ENCODE measurements at regions not wholly inside any gene's neighbourhood (a gene's known extent, or its start where the extent isn't known, plus 50 kb on each side); places are given as distances from the start of the nearest gene placed in this dataset.

GRCh38 chr16:8217201-8217600 is 373.1 kb downstream of the TMEM114 start:
- POLR2A ChIA-PET, result no interaction called here
- no peaks in the 10 kb centered on the region for H3K27me3 Mint-ChIP-seq
- CTCF ChIA-PET, result no interaction called here
- no peaks in the 10 kb centered on the region for H3K4me1 Mint-ChIP-seq
- no peak overlapping the region for H3K4me3 Mint-ChIP-seq
- no peaks in the 10 kb centered on the region for H3K36me3 Mint-ChIP-seq (ENCODE audit: low read depth)
- H3K9me3 Mint-ChIP-seq, result peaks cover 30% of the 10 kb centered on the region
- no peak overlapping the region for H3K27ac Mint-ChIP-seq
- no peak for DNase-seq

- no peak for DNase-seq
- POLR2A ChIA-PET, result no interaction called here
- Mint-ChIP-seq H3K9me3 (peaks cover 24% of the 10 kb centered on the region), H3K27me3 (no peaks in the 10 kb centered on the region), H3K36me3 (ENCODE audit: low read depth) (no peaks in the 10 kb centered on the region), H3K4me3 (no peak overlapping the region), H3K27ac (no peak overlapping the region), H3K4me1 (no peaks in the 10 kb centered on the region)
- CTCF ChIA-PET, result interaction anchor here (1.3 kb wide), 1 partner anchor 30 kb away, joined by 3 read pairs; no protein-coding TSS in a partner anchor
Measured at GRCh38 chr16:8204769-8205168, 385.5 kb downstream of the TMEM114 start.

- no peaks in the 10 kb centered on the region for H3K36me3 Mint-ChIP-seq (ENCODE audit: low read depth)
- no peak overlapping the region for H3K27ac Mint-ChIP-seq
- ChIA-PET POLR2A (no interaction called here), CTCF (interaction anchor here (1.3 kb wide), 1 partner anchor 29 kb away, joined by 3 read pairs; no protein-coding TSS in a partner anchor)
- no peak for DNase-seq
- H3K9me3 Mint-ChIP-seq, result peaks cover 27% of the 10 kb centered on the region
- no peaks in the 10 kb centered on the region for H3K4me1 Mint-ChIP-seq
- H3K27me3 Mint-ChIP-seq, result no peaks in the 10 kb centered on the region
- H3K4me3 Mint-ChIP-seq, result no peak overlapping the region
Measured at GRCh38 chr16:8204096-8204495, 386.2 kb downstream of the TMEM114 start.

- Mint-ChIP-seq H3K36me3 (ENCODE audit: low read depth) (no peaks in the 10 kb centered on the region), H3K4me1 (no peaks in the 10 kb centered on the region), H3K9me3 (peaks cover 29% of the 10 kb centered on the region), H3K4me3 (no peak overlapping the region), H3K27ac (no peak overlapping the region), H3K27me3 (no peaks in the 10 kb centered on the region)
- ChIA-PET CTCF (no interaction called here), POLR2A (no interaction called here)
- no peak for DNase-seq
Measured at GRCh38 chr16:8203101-8203500, 387.2 kb downstream of the TMEM114 start.

- Mint-ChIP-seq H3K4me1 (no peaks in the 10 kb centered on the region), H3K9me3 (peaks cover 31% of the 10 kb centered on the region)
- POLR2A ChIA-PET, result no interaction called here
Measured at GRCh38 chr16:8200839-8201238, 389.5 kb downstream of the TMEM114 start.

GRCh38 chr16:8199390-8199789 is 390.9 kb downstream of the TMEM114 start:
- POLR2A ChIA-PET, result interaction anchor here (0.6 kb wide), 1 partner anchor 671 kb away, joined by 3 read pairs; no protein-coding TSS in a partner anchor
- CTCF ChIA-PET, result no interaction called here
- Mint-ChIP-seq H3K36me3 (ENCODE audit: low read depth) (no peaks in the 10 kb centered on the region), H3K4me1 (no peaks in the 10 kb centered on the region), H3K27me3 (no peaks in the 10 kb centered on the region), H3K4me3 (no peak overlapping the region), H3K9me3 (peaks cover 32% of the 10 kb centered on the region), H3K27ac (no peak overlapping the region)
- DNase-seq, result no peak

More at GRCh38 chr16:8200839-8201238, 389.5 kb downstream of the TMEM114 start:
- no peak for DNase-seq
- H3K27me3 Mint-ChIP-seq, result no peaks in the 10 kb centered on the region
- no peaks in the 10 kb centered on the region for H3K36me3 Mint-ChIP-seq (ENCODE audit: low read depth)
- no peak overlapping the region for H3K27ac Mint-ChIP-seq
- CTCF ChIA-PET, result no interaction called here
- no peak overlapping the region for H3K4me3 Mint-ChIP-seq

GRCh38 chr16:8194794-8195193 is 395.5 kb downstream of the TMEM114 start:
- no peak for DNase-seq
- H3K36me3 Mint-ChIP-seq (ENCODE audit: low read depth), result no peaks in the 10 kb centered on the region
- peaks cover 21% of the 10 kb centered on the region for H3K9me3 Mint-ChIP-seq
- ChIA-PET POLR2A (no interaction called here), CTCF (no interaction called here)
- no peaks in the 10 kb centered on the region for H3K27me3 Mint-ChIP-seq
- H3K4me1 Mint-ChIP-seq, result no peaks in the 10 kb centered on the region
- H3K4me3 Mint-ChIP-seq, result no peak overlapping the region
- H3K27ac Mint-ChIP-seq, result no peak overlapping the region

- Mint-ChIP-seq H3K36me3 (ENCODE audit: low read depth) (no peaks in the 10 kb centered on the region), H3K9me3 (peaks cover 23% of the 10 kb centered on the region), H3K27ac (no peak overlapping the region), H3K27me3 (no peaks in the 10 kb centered on the region), H3K4me3 (no peak overlapping the region), H3K4me1 (no peaks in the 10 kb centered on the region)
- DNase-seq, result no peak
- ChIA-PET POLR2A (no interaction called here), CTCF (no interaction called here)
Measured at GRCh38 chr16:8188841-8189240, 401.5 kb downstream of the TMEM114 start.

- peaks cover 31% of the 10 kb centered on the region for H3K9me3 Mint-ChIP-seq
- ChIA-PET POLR2A (no interaction called here), CTCF (no interaction called here)
- H3K36me3 Mint-ChIP-seq (ENCODE audit: low read depth), result no peaks in the 10 kb centered on the region
- no peak for DNase-seq
- H3K27me3 Mint-ChIP-seq, result no peaks in the 10 kb centered on the region
- no peaks in the 10 kb centered on the region for H3K4me1 Mint-ChIP-seq
- no peak overlapping the region for H3K4me3 Mint-ChIP-seq
- H3K27ac Mint-ChIP-seq, result no peak overlapping the region
Measured at GRCh38 chr16:8187782-8188372, 402.4 kb downstream of the TMEM114 start.

GRCh38 chr16:8184854-8185253 is 405.5 kb downstream of the TMEM114 start:
- H3K4me3 Mint-ChIP-seq, result no peak overlapping the region
- H3K27me3 Mint-ChIP-seq, result no peaks in the 10 kb centered on the region
- no peak overlapping the region for H3K27ac Mint-ChIP-seq
- H3K36me3 Mint-ChIP-seq (ENCODE audit: low read depth), result no peaks in the 10 kb centered on the region
- H3K9me3 Mint-ChIP-seq, result peaks cover 20% of the 10 kb centered on the region
- no peak for DNase-seq
- ChIA-PET POLR2A (no interaction called here), CTCF (interaction anchor here (0.7 kb wide), 1 partner anchor 485 kb away, joined by 3 read pairs; no protein-coding TSS in a partner anchor)
- no peaks in the 10 kb centered on the region for H3K4me1 Mint-ChIP-seq

- peaks cover 17% of the 10 kb centered on the region for H3K9me3 Mint-ChIP-seq
- H3K36me3 Mint-ChIP-seq (ENCODE audit: low read depth), result no peaks in the 10 kb centered on the region
- H3K27me3 Mint-ChIP-seq, result no peaks in the 10 kb centered on the region
- H3K27ac Mint-ChIP-seq, result no peak overlapping the region
- H3K4me3 Mint-ChIP-seq, result no peak overlapping the region
- DNase-seq, result no peak
- ChIA-PET CTCF (no interaction called here), POLR2A (no interaction called here)
- no peaks in the 10 kb centered on the region for H3K4me1 Mint-ChIP-seq
Measured at GRCh38 chr16:8183176-8184099, 406.9 kb downstream of the TMEM114 start.

- no peaks in the 10 kb centered on the region for H3K36me3 Mint-ChIP-seq (ENCODE audit: low read depth)
- H3K9me3 Mint-ChIP-seq, result peaks cover 17% of the 10 kb centered on the region
- ChIA-PET POLR2A (no interaction called here), CTCF (no interaction called here)
- DNase-seq, result no peak
- H3K4me1 Mint-ChIP-seq, result no peaks in the 10 kb centered on the region
- no peak overlapping the region for H3K4me3 Mint-ChIP-seq
- no peaks in the 10 kb centered on the region for H3K27me3 Mint-ChIP-seq
- H3K27ac Mint-ChIP-seq, result no peak overlapping the region
Measured at GRCh38 chr16:8182761-8183160, 407.6 kb downstream of the TMEM114 start.

GRCh38 chr16:8179615-8180014 is 410.7 kb downstream of the TMEM114 start:
- H3K36me3 Mint-ChIP-seq (ENCODE audit: low read depth), result no peaks in the 10 kb centered on the region
- no peaks in the 10 kb centered on the region for H3K4me1 Mint-ChIP-seq
- POLR2A ChIA-PET, result no interaction called here
- H3K4me3 Mint-ChIP-seq, result no peak overlapping the region
- no peak overlapping the region for H3K27ac Mint-ChIP-seq
- CTCF ChIA-PET, result no interaction called here
- no peaks in the 10 kb centered on the region for H3K27me3 Mint-ChIP-seq
- DNase-seq, result no peak
- peaks cover 8% of the 10 kb centered on the region for H3K9me3 Mint-ChIP-seq

- Mint-ChIP-seq H3K27me3 (no peaks in the 10 kb centered on the region), H3K9me3 (peaks cover 3% of the 10 kb centered on the region), H3K36me3 (ENCODE audit: low read depth) (no peaks in the 10 kb centered on the region), H3K4me1 (no peaks in the 10 kb centered on the region), H3K27ac (no peak overlapping the region), H3K4me3 (no peak overlapping the region)
- POLR2A ChIA-PET, result no interaction called here
- CTCF ChIA-PET, result no interaction called here
- DNase-seq, result no peak
Measured at GRCh38 chr16:8178271-8178670, 412.0 kb downstream of the TMEM114 start.

All from activated CD4-positive, alpha-beta memory T cell treated with anti-CD3 and anti-CD28 coated beads, Interleukin-2, amount 10 ng/mL, durations not matched to agents 7 days and 5 days (primary cell).